ENCODE measurements at regions not wholly inside any gene's neighbourhood (a gene's known extent, or its start where the extent isn't known, plus 50 kb on each side); places are given as distances from the start of the nearest gene placed in this dataset.

DNA sequence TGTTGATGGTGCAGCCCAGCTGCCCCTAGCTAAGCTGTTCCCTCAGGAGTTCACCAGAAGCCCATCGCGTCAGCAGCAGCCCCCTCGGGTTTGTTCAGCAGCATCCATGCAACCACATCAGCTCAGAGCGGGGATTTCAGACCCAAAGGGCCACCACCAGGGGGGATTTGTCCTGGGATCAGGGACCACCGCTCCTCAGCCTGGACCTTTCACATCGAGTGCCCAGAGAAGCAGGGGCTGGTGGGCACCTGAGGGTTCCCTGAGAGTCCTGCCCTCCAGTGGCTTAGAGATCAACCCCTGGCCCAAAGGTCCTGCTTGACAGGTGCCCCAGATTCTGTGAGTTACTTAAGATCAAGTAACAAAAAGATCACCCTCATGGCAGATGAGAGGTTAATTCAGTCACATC, 65.9 kb upstream of the C14orf180 start:
- DNase-seq (ENCODE audit: low read depth in 2 of 2) = no peak
- H3K79me2 ChIP-seq (ENCODE audit: control insufficient read depth, insufficient read depth, low read length) = no peaks in the 10 kb centered on the region
- H3K9me3 ChIP-seq (ENCODE audit: control insufficient read depth, insufficient read depth, low read depth, low read length) = no peaks in the 10 kb centered on the region
- no peak overlapping the region for H3K27ac ChIP-seq (ENCODE audit: insufficient read depth, low read length)
- TF ChIP-seq, protein P1, sequence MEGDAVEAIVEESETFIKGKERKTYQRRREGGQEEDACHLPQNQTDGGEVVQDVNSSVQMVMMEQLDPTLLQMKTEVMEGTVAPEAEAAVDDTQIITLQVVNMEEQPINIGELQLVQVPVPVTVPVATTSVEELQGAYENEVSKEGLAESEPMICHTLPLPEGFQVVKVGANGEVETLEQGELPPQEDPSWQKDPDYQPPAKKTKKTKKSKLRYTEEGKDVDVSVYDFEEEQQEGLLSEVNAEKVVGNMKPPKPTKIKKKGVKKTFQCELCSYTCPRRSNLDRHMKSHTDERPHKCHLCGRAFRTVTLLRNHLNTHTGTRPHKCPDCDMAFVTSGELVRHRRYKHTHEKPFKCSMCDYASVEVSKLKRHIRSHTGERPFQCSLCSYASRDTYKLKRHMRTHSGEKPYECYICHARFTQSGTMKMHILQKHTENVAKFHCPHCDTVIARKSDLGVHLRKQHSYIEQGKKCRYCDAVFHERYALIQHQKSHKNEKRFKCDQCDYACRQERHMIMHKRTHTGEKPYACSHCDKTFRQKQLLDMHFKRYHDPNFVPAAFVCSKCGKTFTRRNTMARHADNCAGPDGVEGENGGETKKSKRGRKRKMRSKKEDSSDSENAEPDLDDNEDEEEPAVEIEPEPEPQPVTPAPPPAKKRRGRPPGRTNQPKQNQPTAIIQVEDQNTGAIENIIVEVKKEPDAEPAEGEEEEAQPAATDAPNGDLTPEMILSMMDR (conservative IDR thresholded peaks at IDR 0.05 in 1 of 2, IDR thresholded peaks at IDR 0.05 in 1 of 2; ENCODE audit: low read depth in 1 of 2, low read length in 2 of 2) = no peak
- TF ChIP-seq EZH2 (IDR thresholded peaks at IDR 0.05; ENCODE audit: low read length, missing control alignments) = no peak
- no peak overlapping the region for H2AFZ ChIP-seq (ENCODE audit: low read length)
- H4K20me1 ChIP-seq (ENCODE audit: control insufficient read depth, extremely low read depth, insufficient read depth, low read length) = no peaks in the 10 kb centered on the region
- H3K36me3 ChIP-seq (ENCODE audit: control insufficient read depth, insufficient read depth, low read length) = no peaks in the 10 kb centered on the region
- H3K4me3 ChIP-seq (replicated peaks in 1 of 4; ENCODE audit: control extremely low read depth in 1 of 4, insufficient read depth in 1 of 4, low read depth in 3 of 4, low read length in 4 of 4) = no peak overlapping the region
- no peaks in the 10 kb centered on the region for H3K4me1 ChIP-seq (ENCODE audit: control insufficient read depth, extremely low read depth, insufficient read depth, low read length)
- no peak overlapping the region for H3K9ac ChIP-seq (ENCODE audit: insufficient read depth, low read length)
- H3K27me3 ChIP-seq (ENCODE audit: control insufficient read depth, insufficient read depth, low read length) = no peaks in the 10 kb centered on the region
- no peak overlapping the region for H3K4me2 ChIP-seq (ENCODE audit: extremely low read depth, insufficient read depth, low read length)

DNA sequence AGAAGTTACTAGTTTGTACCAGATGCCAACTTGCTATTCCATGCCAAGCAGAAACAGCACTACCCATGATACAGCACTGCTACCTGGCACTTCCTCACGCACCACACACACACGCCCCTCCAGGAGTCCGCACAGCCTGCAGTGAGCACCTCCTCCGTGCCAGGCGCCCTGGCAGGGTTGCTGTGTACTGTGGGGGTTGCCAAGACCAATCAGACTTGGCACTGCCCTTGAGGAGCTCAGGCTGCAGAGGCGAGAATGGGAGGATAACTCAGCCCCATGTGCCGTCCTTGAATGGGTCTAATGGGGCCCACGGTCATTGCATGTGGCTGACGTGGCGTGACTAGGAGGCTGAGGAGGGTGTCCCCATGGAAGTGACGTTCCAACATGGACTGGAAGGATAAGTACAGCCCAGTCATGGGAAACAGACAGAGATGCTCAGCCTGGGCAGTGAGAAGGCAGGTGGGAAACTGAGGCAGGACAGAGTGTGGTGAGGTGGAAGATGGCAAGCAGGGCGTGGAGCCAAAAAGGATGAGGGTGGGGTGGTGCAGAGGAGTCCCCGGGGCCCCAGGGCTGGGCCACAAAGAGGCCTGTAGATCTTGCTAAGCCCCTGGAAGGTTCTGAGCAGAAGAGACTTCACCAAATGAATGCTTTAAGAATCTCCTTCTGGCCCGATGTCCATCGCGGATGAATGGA, 65.3 kb upstream of the C14orf180 start:
- Histone ChIP-seq H3K4me1 (ENCODE audit: control insufficient read depth, extremely low read depth, insufficient read depth, low read length) (no peaks in the 10 kb centered on the region), H3K9ac (ENCODE audit: insufficient read depth, low read length) (no peak overlapping the region), H4K20me1 (ENCODE audit: control insufficient read depth, extremely low read depth, insufficient read depth, low read length) (no peaks in the 10 kb centered on the region), H3K27ac (ENCODE audit: insufficient read depth, low read length) (no peak overlapping the region), H3K27me3 (ENCODE audit: control insufficient read depth, insufficient read depth, low read length) (no peaks in the 10 kb centered on the region), H3K4me2 (ENCODE audit: extremely low read depth, insufficient read depth, low read length) (no peak overlapping the region), H2AFZ (ENCODE audit: low read length) (no peak overlapping the region), H3K36me3 (ENCODE audit: control insufficient read depth, insufficient read depth, low read length) (no peaks in the 10 kb centered on the region), H3K79me2 (ENCODE audit: control insufficient read depth, insufficient read depth, low read length) (no peaks in the 10 kb centered on the region), H3K4me3 (replicated peaks in 1 of 4; ENCODE audit: control extremely low read depth in 1 of 4, insufficient read depth in 1 of 4, low read depth in 3 of 4, low read length in 4 of 4) (no peak overlapping the region), H3K9me3 (ENCODE audit: control insufficient read depth, insufficient read depth, low read depth, low read length) (no peaks in the 10 kb centered on the region)
- no peak for DNase-seq (ENCODE audit: low read depth in 2 of 2)
- no peak for TF ChIP-seq EZH2 (IDR thresholded peaks at IDR 0.05; ENCODE audit: low read length, missing control alignments)
- TF ChIP-seq, protein P1 (conservative IDR thresholded peaks at IDR 0.05 in 1 of 2, IDR thresholded peaks at IDR 0.05 in 1 of 2; ENCODE audit: low read depth in 1 of 2, low read length in 2 of 2) = no peak

DNA sequence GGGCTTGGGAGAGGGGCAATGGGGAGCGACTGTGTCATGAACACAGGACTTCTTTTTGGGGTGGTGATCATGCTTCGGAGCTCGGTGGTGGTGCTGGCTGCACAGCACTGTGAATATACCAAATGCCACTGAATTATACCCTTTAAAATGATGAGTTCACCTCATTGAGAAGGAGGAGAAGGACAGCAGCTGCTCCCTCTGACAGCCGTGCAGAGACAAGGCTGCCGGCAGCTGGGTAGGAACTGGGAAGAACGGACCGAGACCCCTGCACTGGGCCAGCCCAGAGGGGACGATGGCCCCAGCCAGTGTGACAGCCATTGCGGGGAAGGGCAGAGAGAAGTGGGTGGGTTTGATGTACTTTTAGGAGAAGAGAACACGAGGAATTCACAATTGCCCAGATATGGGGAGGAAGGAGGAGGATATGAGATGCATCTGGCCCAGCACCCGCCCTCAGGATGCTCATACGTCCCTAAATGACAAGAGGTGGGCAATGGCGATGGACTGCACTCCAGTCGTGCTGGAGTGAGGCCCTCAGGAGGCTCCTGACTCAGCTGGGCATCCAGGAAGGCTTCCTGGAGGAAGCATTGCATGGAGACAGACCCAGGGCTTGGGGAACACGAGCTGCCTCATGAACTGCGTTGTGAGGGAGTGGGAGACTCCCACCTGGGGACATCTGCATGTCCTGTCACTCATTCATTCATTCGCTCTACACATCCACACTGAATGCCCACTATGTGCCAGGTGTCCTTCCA, 64.3 kb upstream of the C14orf180 start:
- no peaks in the 10 kb centered on the region for H3K79me2 ChIP-seq (ENCODE audit: control insufficient read depth, insufficient read depth, low read length)
- DNase-seq (ENCODE audit: low read depth in 2 of 2) = no peak
- H2AFZ ChIP-seq (ENCODE audit: low read length) = no peak overlapping the region
- H3K27ac ChIP-seq (ENCODE audit: insufficient read depth, low read length) = no peak overlapping the region
- no peak overlapping the region for H3K9ac ChIP-seq (ENCODE audit: insufficient read depth, low read length)
- H3K4me2 ChIP-seq (ENCODE audit: extremely low read depth, insufficient read depth, low read length) = no peak overlapping the region
- no peaks in the 10 kb centered on the region for H3K4me1 ChIP-seq (ENCODE audit: control insufficient read depth, extremely low read depth, insufficient read depth, low read length)
- TF ChIP-seq EZH2 (IDR thresholded peaks at IDR 0.05; ENCODE audit: low read length, missing control alignments) = no peak
- TF ChIP-seq, protein P1 (conservative IDR thresholded peaks at IDR 0.05 in 1 of 2, IDR thresholded peaks at IDR 0.05 in 1 of 2; ENCODE audit: low read depth in 1 of 2, low read length in 2 of 2) = no peak
- H3K27me3 ChIP-seq (ENCODE audit: control insufficient read depth, insufficient read depth, low read length) = no peaks in the 10 kb centered on the region
- no peaks in the 10 kb centered on the region for H3K36me3 ChIP-seq (ENCODE audit: control insufficient read depth, insufficient read depth, low read length)
- no peaks in the 10 kb centered on the region for H4K20me1 ChIP-seq (ENCODE audit: control insufficient read depth, extremely low read depth, insufficient read depth, low read length)
- no peaks in the 10 kb centered on the region for H3K9me3 ChIP-seq (ENCODE audit: control insufficient read depth, insufficient read depth, low read depth, low read length)
- no peak overlapping the region for H3K4me3 ChIP-seq (replicated peaks in 1 of 4; ENCODE audit: control extremely low read depth in 1 of 4, insufficient read depth in 1 of 4, low read depth in 3 of 4, low read length in 4 of 4)
